T-helper 1 cell (primary cell): ENCODE measurements at regions not wholly inside any gene's neighbourhood (a gene's known extent, or its start where the extent isn't known, plus 50 kb on each side); places are given as distances from the start of the nearest gene placed in this dataset.

Experiments
- DNase-seq, 5 donors: peaks; one replicate each; pipeline ENCODE4 v3.0.0-alpha.2; 2012 to 2020

DNA sequence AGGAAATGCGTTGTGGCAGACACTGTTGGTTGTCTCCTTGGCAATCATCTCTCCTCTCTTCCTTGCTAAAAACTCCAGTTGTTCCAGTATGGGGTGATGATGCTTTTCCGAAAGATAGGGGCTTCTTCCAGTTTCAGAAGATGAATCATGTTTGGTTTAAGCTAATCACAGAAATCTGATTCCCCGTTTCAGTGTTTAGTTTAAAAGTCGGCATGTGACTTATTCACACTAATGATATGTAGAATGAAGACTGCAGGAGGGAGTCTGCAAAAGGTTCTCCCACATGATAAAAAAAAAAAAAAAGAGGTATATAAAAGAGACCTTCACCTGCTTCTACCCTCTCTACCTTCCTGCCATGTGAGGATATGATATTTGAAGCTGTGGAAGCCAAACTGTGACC is 239.0 kb upstream of the SIX2 start:
- DNase-seq: no peak

DNA sequence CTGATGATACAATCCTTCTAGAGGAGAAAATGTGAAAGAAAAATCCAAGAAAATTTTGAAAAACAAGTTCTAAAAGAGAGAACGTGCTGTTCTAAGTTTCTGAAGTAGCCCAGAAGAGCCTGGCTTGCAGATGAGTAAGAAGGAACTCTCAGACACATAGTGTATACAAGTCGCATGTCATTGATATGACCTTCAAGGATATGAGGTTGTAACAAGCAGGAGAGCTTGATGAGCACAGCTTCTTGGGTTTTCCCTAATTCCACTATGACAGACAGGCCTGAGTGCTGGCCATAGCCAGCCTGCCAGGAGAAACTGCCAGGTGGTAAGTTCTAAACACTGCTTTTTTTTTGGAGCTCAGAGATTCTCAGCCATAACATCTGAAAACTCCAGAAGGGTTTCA is 235.7 kb upstream of the SIX2 start:
- no peak for DNase-seq

DNA sequence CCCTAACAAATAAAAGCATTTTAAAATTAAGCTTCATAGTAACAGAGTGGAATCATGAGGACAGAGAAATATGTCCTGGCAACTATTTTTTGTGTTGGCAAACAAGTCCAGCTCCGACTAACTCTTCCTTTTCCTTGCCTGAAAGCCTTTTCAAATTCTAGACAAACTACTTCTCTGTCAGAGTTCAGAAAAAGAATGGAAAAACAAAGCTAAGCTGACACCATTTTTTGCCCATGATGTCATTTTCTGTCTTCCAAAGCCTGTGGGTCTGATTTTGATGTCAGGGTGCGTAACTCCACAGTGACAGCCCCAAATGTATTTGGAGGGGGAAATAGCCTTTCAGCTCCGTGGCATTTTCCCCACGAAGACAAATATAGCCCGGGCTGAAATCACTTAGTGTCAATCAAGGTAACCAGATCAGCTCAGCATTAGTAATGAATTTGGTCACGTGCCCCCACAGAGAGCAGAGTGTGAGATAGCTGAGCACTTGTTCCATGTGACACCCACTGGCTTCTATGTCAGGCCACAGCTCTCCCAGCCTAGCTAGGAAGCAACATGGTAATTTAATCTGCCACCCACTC is 233.0 kb upstream of the SIX2 start:
- DNase-seq: no peak

DNA sequence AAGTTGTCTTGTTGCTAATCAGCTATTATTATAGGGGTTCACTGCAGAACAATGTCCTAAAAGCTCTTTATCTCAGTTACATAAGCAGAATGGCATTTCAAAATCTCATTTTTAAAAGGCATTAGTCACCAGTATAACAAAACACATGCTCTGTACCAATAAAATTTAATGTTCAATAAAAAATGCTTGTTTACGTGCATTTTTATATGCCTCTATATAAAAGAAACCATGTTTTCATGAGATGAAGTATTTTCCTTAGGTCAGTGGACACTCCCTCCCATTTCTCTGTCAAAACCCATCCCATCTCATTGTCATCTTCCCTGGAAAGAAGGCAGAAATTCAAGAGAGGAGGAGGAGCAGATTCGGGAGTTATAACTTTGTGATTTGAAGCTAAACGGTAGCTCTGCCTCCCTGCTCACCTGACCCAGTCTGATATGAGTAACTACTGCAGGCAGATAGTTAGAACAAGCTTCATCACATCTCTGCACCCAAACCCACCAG is 231.9 kb upstream of the SIX2 start:
- DNase-seq: no peak

DNA sequence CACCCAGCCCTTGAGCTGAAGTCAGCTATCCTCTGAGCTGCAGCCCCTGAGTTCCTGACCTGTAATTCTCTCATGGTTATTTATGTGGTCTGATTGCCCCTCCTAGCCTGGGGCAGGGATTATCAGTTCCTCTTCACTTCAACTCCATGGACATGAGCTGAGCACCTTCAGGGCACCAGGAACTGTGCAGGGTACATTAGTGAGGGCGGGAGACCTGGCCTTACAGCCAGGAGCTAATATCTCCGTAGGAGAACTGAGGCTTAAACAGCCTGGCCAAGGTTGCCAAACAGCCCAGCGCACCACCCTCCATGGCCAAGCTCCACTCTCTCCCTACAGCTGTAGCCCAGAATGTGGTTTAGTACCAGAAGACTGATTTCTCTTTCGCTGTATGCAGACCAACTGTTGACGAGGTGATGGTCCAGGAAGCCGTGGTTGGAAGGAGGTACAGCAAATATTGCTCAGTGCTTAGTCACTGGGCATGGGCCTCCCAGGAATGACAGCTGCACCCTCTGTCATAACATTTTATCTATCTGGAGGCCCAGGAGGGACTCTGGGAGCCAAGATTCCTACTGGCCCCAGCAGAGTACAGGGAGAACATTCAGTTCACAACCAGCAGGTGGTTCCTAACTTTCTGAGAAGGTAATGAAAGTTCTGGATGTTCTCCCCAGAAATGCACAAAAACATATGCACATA is 228.7 kb upstream of the SIX2 start:
- DNase-seq: peak in 1 of 5 donors; percentile 2

DNA sequence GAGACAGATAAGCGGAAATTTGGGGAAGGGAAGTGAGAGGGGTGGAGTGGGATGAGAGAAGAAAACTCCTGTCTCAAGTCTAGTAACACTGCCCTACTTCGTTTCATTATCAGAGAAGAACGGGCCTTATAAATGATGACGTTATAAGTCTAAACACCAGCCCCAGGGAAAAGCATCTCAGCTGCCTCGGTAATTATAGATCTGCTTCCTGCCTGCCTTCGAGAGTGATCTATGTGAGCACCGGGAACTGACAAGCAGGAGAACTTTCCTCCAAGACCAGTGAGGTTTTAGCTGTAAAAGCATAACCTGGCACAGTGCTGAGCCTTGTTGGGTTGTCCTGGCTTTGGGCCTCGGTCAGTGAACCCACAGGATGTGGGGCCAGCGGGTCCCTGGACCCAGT is 227.9 kb upstream of the SIX2 start:
- DNase-seq: no peak

- DNase-seq: no peak
Observed at GRCh38 chr2:45236268-45236667, 227.0 kb upstream of the SIX2 start.

- no peak for DNase-seq
Observed at GRCh38 chr2:45233301-45233700, 224.0 kb upstream of the SIX2 start.

GRCh38 chr2:45232818-45233217 is 223.6 kb upstream of the SIX2 start:
- DNase-seq: no peak

DNA sequence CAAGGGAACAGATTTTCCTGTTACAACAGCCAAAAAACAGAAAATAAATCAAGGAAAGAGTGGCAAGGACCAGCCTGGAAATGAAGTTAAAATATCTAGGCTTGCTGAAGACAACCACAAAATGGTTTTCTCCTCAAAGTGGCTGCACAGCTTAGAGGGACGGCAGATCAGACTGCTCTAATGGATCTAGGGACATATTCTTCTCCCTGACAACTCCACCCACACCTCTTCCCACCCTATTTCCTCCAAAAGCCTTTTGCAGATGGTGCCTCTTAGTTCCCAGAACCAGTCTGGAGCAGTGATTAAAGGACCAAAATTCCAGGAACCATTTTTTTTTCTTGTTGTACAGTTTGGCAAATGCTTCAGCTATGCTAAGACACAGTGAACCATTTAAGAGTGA is 220.2 kb upstream of the SIX2 start:
- DNase-seq: no peak

- DNase-seq: no peak
Observed at GRCh38 chr2:45227347-45227746, 218.1 kb upstream of the SIX2 start.

GRCh38 chr2:45224993-45225380 is 215.7 kb upstream of the SIX2 start:
- DNase-seq: no peak

DNA sequence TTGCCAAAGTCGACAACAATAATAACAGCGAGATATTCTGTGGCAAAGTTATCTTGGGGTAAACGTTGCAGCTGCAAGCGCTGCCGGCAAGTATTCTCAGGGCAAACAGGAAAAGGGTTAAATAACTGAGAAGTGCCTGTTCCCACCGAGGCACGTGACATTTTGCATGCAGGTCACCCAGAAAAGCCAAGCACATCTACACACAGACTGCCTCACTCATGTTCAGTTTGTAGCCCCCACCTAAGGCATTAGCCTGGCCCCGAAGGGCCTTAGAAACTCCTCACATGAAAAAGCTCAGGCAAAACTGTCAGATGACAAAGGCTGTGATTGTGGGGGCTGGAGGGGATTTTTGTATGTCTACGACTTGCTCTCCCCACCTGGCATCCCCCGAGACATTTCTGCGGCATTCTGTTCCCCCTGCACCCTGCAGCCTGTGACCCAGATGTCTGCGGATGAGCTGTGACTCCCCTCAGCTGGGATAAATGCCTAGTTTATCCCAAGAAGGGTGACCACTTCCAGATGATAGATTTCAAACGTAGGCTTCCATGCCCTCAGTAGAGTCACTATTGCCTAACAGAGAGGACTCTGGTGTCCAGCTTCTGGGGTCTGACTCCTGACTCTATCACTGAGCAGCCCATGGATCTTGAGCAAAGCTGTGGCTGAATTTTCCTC is 215.2 kb upstream of the SIX2 start:
- DNase-seq: no peak

GRCh38 chr2:45223531-45223930 is 214.3 kb upstream of the SIX2 start:
- DNase-seq: no peak

DNA sequence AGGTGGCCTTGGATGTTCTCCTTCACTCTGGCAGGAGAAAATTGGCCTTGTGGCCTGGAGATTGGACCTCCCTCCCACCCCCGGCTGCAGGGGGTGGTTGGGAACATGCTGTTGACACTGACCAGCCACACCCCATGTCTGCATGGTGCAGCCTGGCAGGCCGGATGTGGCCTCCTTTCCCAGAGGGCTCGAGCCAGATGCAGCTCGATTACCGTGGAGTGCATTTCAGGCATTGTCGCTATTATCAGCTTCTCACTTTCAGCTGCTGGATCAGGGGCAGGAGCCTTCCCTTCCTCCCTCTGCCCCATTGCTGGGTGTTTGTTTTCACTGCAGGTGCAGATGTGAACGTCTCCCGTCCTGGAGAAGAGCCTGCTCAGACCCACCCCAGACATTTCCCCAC is 211.0 kb upstream of the SIX2 start:
- DNase-seq: no peak

- no peak for DNase-seq
Observed at GRCh38 chr2:45218931-45219339, 209.7 kb upstream of the SIX2 start.

DNA sequence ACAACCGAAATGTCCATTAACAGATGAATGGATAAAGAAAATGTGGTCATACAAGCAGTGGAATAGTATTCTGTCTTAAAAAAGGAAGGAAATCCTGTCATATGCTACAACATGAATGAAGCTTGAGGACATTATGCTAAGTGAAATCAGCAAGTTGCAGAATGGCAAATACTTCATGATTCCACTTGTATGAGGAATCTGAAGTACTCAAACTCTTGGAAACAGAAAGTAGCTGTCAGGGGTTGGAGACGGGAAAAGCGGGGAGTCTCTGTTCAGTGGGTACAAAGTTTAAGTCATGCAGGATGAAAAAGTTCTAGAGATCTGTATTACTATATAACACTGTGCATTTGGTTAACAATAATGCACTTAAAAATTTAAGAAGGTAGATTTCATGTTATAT is 209.0 kb upstream of the SIX2 start:
- no peak for DNase-seq

GRCh38 chr2:45216118-45216517 is 206.9 kb upstream of the SIX2 start:
- DNase-seq: no peak

DNA sequence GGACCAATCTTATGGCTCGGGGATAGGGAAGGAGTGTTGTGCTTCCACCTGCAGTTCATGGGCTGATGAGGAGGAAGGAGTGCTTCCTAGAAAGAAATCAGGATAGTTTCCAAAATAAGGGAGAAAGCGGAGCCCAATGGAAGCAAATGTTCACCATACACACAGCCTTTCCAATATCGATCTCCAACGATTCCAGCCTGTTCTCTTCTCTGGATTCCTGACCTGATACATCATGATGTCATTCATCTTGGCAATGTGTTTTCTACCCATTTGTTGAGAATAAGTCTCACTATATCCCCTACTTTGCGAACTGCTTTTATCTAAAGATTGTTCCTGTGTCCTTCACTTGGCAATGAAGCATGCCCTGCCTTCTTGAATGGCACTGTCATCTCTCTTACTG is 205.3 kb upstream of the SIX2 start:
- no peak for DNase-seq

DNA sequence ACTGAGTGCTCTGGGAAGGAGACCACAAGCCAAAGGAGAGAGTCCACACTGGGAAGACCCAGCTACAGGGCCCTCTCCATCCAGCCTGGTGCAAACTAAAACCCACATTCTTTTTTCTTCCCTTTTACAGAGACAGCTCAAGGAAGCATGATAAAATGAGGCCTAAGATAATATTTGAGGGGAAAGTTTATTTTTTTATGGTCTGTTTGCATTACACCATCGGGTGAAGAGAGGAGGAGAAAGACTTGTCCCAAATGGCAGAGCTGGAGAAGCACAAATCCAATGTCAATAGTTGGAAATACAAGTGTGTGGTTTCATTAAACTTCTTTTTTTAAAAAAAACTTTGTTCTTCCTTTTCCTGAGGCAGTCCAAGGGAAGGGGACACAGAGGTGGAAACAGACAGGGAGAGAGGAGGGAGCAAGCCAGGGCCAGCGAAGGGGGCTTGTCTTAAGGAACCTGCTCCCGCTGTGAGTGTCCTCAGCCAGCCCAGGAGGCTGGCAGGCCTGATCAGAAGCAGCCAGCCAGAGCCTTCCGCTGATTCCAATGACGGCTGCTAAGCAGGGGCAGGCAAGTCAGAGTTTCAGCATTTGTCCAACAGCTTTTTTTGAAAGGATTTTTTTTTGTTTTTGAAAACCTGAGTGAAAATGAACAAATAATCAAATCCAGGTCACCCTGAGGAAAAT is 203.8 kb upstream of the SIX2 start:
- DNase-seq: no peak

DNA sequence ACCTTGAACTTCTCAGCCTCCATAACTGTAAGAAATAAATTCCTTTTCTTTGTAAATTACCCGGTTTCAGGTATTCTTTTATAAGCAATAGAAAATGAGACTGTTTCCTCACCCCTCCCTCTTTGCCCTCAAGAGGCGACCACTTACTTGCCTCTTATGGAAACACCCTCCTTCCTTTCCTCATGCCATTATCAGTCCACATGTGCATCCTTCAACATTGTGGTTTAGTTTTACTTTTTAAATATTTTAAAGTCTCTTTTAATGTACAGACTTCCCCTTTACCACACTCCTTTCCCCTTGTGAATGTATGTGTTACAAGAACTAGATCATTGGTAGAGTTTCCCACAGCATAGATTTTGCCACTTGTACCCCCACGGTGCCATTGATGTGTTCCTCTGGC is 202.4 kb upstream of the SIX2 start:
- DNase-seq: no peak

DNA sequence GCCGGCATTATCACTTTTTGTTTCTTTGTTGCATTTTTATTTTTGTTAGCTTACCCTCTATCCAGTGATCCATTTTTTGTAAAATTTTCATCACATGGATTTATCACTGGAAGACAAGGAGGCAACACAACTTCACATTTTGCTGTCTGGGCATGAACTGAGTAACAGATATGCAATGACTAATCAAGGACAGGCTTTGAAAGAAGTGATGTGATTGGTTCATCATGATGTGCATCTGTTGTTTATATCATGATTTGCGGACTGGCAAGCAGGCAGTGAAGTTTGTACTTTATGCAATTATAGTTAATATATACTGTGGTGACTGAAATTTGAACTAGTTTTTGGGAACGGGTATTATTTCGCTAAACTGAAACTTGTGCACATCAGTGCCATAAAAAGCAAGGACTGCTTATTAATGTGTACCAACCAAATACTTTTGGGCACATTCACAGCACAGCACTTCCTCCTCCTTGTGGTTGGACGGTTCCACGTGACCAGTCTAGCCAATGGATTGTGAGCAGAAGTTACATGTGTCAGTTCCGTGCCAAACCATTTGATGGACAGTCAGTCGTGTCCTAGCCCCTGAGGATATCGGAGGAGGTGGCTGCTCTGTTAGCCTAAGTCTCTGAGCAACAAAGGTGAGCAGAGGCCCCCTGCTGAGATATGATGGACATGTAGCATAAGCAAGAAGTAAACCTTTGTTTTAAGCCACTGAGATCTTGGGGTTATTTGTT is 201.4 kb upstream of the SIX2 start:
- no peak for DNase-seq

GRCh38 chr2:45209875-45210274 is 200.6 kb upstream of the SIX2 start:
- no peak for DNase-seq
